ENCODE measurements at regions not wholly inside any gene's neighbourhood (a gene's known extent, or its start where the extent isn't known, plus 50 kb on each side); places are given as distances from the start of the nearest gene placed in this dataset.
"Not testable (repeated sequence)": the region's sequence is repeated elsewhere in the genome, so short reads cannot be mapped to it uniquely, and the experiment has no call there.

- DNase-seq (ENCODE audit: low spot score): no peak
- TF ChIP-seq CTCF (IDR thresholded peaks at IDR 0.05; ENCODE audit: extremely low read depth, insufficient read depth, missing control alignments): no peak
- in situ Hi-C loops (cut with MboI; ENCODE audit: low pct_unique_long_range_greater_than_20kb, low sequenced_read_pairs, unreplicated experiment): no loop called here
Observed at GRCh38 chr20:4435671-4436455, 186.8 kb upstream of the ADRA1D start.

DNA sequence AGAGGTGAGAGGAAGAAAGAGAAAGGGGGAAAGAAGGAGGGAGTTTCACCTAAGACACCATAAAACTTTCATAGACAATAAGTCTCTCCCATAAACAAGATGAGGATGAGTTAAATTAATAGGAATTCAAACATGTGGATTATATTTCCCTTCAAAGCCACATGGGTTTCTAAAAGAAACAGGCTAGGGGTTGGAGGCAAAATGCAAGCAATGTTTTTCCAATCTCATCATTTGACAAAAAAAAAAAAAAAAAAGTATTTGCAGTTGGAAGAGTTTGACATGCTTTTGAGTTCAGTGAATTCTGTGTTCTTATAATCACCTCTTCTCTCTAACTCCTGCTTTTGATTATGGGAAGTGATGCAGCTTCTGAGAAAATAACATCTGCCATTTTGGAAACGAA, 186.1 kb upstream of the ADRA1D start:
- TF ChIP-seq CTCF (IDR thresholded peaks at IDR 0.05; ENCODE audit: extremely low read depth, insufficient read depth, missing control alignments): no peak
- in situ Hi-C loops (cut with MboI; ENCODE audit: low pct_unique_long_range_greater_than_20kb, low sequenced_read_pairs, unreplicated experiment): no loop called here
- no peak for DNase-seq (ENCODE audit: low spot score)

DNA sequence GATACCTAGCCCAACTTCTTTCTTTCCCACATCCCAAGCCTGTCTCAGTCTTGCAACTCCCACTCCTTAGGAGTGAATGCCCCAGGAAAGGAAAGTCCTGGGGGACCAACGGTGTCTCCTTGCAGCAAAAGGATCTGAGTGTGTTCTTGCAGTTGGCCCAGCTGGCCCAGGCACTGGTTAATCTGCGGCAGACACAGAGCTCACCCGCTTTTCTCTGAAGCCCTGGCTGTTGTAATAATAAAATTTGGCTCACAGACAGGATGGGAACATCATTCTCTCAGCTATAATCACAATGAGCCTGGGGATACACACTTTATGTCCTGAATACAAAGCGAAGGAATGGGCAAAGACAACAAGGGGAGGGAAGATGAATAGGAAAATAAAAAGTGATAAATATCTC, 185.6 kb upstream of the ADRA1D start:
- TF ChIP-seq CTCF (IDR thresholded peaks at IDR 0.05; ENCODE audit: extremely low read depth, insufficient read depth, missing control alignments): no peak
- in situ Hi-C loops (cut with MboI; ENCODE audit: low pct_unique_long_range_greater_than_20kb, low sequenced_read_pairs, unreplicated experiment): no loop called here
- no peak for DNase-seq (ENCODE audit: low spot score)

DNA sequence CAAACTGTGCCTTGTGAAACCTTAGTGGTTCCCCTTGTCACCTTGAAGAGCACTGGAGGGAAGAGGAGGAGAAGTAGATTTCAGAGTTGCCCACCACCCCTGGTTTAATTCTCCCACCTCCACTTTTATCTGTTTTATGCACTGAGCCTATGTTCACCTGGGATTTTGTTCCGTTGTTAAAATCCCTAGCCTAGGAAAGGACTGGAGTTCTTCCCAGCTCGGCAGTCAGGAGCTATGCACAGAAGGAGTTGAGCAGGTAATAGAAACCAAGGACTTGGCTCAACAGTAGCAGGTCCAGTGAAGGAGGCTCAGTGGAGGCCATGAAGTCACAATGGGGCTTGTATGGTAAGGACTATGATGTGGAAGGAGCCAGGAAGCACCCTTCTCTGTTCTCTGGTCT, 182.4 kb upstream of the ADRA1D start:
- no peak for TF ChIP-seq CTCF (IDR thresholded peaks at IDR 0.05; ENCODE audit: extremely low read depth, insufficient read depth, missing control alignments)
- in situ Hi-C loops (cut with MboI; ENCODE audit: low pct_unique_long_range_greater_than_20kb, low sequenced_read_pairs, unreplicated experiment): no loop called here

GRCh38 chr20:4430826-4431225, 181.7 kb upstream of the ADRA1D start:
- DNase-seq (ENCODE audit: low spot score); in situ Hi-C loops (cut with MboI; ENCODE audit: low pct_unique_long_range_greater_than_20kb, low sequenced_read_pairs, unreplicated experiment): not testable (repeated sequence)

More for the DNA sequence above, 182.4 kb upstream of the ADRA1D start:
- DNase-seq (ENCODE audit: low spot score): no peak

GRCh38 chr20:4427940-4428586, 179.0 kb upstream of the ADRA1D start:
- in situ Hi-C loops (cut with MboI; ENCODE audit: low pct_unique_long_range_greater_than_20kb, low sequenced_read_pairs, unreplicated experiment): no loop called here
- DNase-seq (ENCODE audit: low spot score): no peak
- TF ChIP-seq CTCF (IDR thresholded peaks at IDR 0.05; ENCODE audit: extremely low read depth, insufficient read depth, missing control alignments): no peak

- in situ Hi-C loops (cut with MboI; ENCODE audit: low pct_unique_long_range_greater_than_20kb, low sequenced_read_pairs, unreplicated experiment): no loop called here
- no peak for DNase-seq (ENCODE audit: low spot score)
Observed at GRCh38 chr20:4418141-4418540, 169.1 kb upstream of the ADRA1D start.

More at GRCh38 chr20:4418141-4418540, 169.1 kb upstream of the ADRA1D start:
- no peak for TF ChIP-seq CTCF (IDR thresholded peaks at IDR 0.05; ENCODE audit: extremely low read depth, insufficient read depth, missing control alignments)

All from GM13977 (cell line).